ENCODE measurements at regions not wholly inside any gene's neighbourhood (a gene's known extent, or its start where the extent isn't known, plus 50 kb on each side); places are given as distances from the start of the nearest gene placed in this dataset.
"Not testable (repeated sequence)": the region's sequence is repeated elsewhere in the genome, so short reads cannot be mapped to it uniquely, and the experiment has no call there.

GRCh38 chr5:130762031-130762430 is 403.0 kb downstream of the HINT1 start:
- no peak for DNase-seq
- H3K36me3 ChIP-seq, result no peaks in the 10 kb centered on the region
- H3K4me3 ChIP-seq (replicated peaks in 1 of 3), result no peak overlapping the region

GRCh38 chr5:130759061-130759460 is 406.0 kb downstream of the HINT1 start:
- no peaks in the 10 kb centered on the region for H3K27me3 ChIP-seq
- WGBS, 2 donors, result 46 to 71% methylated on average over 3 of the region's 3 CpGs
- no peak overlapping the region for H3K27ac ChIP-seq
- no peak overlapping the region for H3K4me3 ChIP-seq (replicated peaks in 1 of 3)
- TF ChIP-seq CTCF (IDR thresholded peaks at IDR 0.05), result no peak
- no peak for TF ChIP-seq POLR2A (IDR thresholded peaks at IDR 0.05)
- H3K36me3 ChIP-seq, result no peaks in the 10 kb centered on the region
- H3K4me1 ChIP-seq, result no peaks in the 10 kb centered on the region
- intact Hi-C loops (cut with DNase I), result no loop called here
- H3K9me3 ChIP-seq, result no peaks in the 10 kb centered on the region
- DNase-seq, result no peak

More at GRCh38 chr5:130762031-130762430, 403.0 kb downstream of the HINT1 start:
- 71% methylated on average over 1 of the region's 1 CpG for WGBS, 2 donors
- no peaks in the 10 kb centered on the region for H3K4me1 ChIP-seq
- no peaks in the 10 kb centered on the region for H3K9me3 ChIP-seq
- no peak overlapping the region for H3K27ac ChIP-seq
- TF ChIP-seq POLR2A (IDR thresholded peaks at IDR 0.05), result no peak
- intact Hi-C loops (cut with DNase I), result no loop called here
- H3K27me3 ChIP-seq, result no peaks in the 10 kb centered on the region

GRCh38 chr5:130747556-130747955 is 417.5 kb downstream of the HINT1 start:
- H3K4me3 ChIP-seq (replicated peaks in 1 of 3), result no peak overlapping the region
- no peaks in the 10 kb centered on the region for H3K27me3 ChIP-seq
- intact Hi-C loops (cut with DNase I), result no loop called here
- no peaks in the 10 kb centered on the region for H3K4me1 ChIP-seq
- no peaks in the 10 kb centered on the region for H3K36me3 ChIP-seq
- H3K27ac ChIP-seq, result no peak overlapping the region
- DNase-seq, result no peak
- TF ChIP-seq POLR2A (IDR thresholded peaks at IDR 0.05) (no peak), CTCF (IDR thresholded peaks at IDR 0.05) (no peak)
- 90 to 99% methylated on average over 2 of the region's 2 CpGs for WGBS, 2 donors
- no peaks in the 10 kb centered on the region for H3K9me3 ChIP-seq

- intact Hi-C loops (cut with DNase I); H3K36me3 ChIP-seq; H3K4me3 ChIP-seq (replicated peaks in 1 of 3); H3K4me1 ChIP-seq; H3K27ac ChIP-seq; DNase-seq; H3K9me3 ChIP-seq; H3K27me3 ChIP-seq: not testable (repeated sequence)
Measured at GRCh38 chr5:130746641-130747040, 418.4 kb downstream of the HINT1 start.

- no peak for DNase-seq
- WGBS, 2 donors, result 78 to 93% methylated on average over 1 of the region's 1 CpG
- H3K4me3 ChIP-seq (replicated peaks in 1 of 3), result no peak overlapping the region
- TF ChIP-seq POLR2A (IDR thresholded peaks at IDR 0.05), result no peak
- no peak for TF ChIP-seq CTCF (IDR thresholded peaks at IDR 0.05)
- no peaks in the 10 kb centered on the region for H3K36me3 ChIP-seq
- H3K27ac ChIP-seq, result no peak overlapping the region
- H3K27me3 ChIP-seq, result no peaks in the 10 kb centered on the region
- H3K9me3 ChIP-seq, result no peaks in the 10 kb centered on the region
- intact Hi-C loops (cut with DNase I), result no loop called here
- no peaks in the 10 kb centered on the region for H3K4me1 ChIP-seq
Measured at GRCh38 chr5:130743092-130743491, 422.0 kb downstream of the HINT1 start.

GRCh38 chr5:130740047-130740569 is 424.9 kb downstream of the HINT1 start:
- intact Hi-C loops (cut with DNase I), result no loop called here
- DNase-seq, result no peak
- Histone ChIP-seq H3K27ac (no peak overlapping the region), H3K36me3 (no peaks in the 10 kb centered on the region), H3K4me3 (replicated peaks in 1 of 3) (no peak overlapping the region), H3K27me3 (no peaks in the 10 kb centered on the region), H3K9me3 (no peaks in the 10 kb centered on the region), H3K4me1 (no peaks in the 10 kb centered on the region)
- no peak for TF ChIP-seq CTCF (IDR thresholded peaks at IDR 0.05)
- no peak for TF ChIP-seq POLR2A (IDR thresholded peaks at IDR 0.05)
- 82 to 88% methylated on average over 5 of the region's 5 CpGs for WGBS, 2 donors

Data from thyroid gland (tissue), 4 donors.